ENCODE measurements at regions not wholly inside any gene's neighbourhood (a gene's known extent, or its start where the extent isn't known, plus 50 kb on each side); places are given as distances from the start of the nearest gene placed in this dataset.

GRCh38 chr13:54078271-54078870 is 1049.8 kb downstream of the OLFM4 start:
- TF ChIP-seq POLR2A (IDR thresholded peaks at IDR 0.05; ENCODE audit: low read depth, low read length) (no peak), TAF1 (IDR thresholded peaks at IDR 0.05; ENCODE audit: low read depth, low read length) (no peak)
